MM.1S (cell line): ENCODE measurements at regions not wholly inside any gene's neighbourhood (a gene's known extent, or its start where the extent isn't known, plus 50 kb on each side); places are given as distances from the start of the nearest gene placed in this dataset.

Experiments used
- DNase-seq: peaks from one replicate; pipeline ENCODE4 v3.0.0-alpha.2; 2015
- H2AFZ ChIP-seq: fragments of 300-600 bp; sonication (generic); 2 replicates; pipeline ENCODE4 v1.6.0; 2016; ENCODE audit warnings: antibody characterized with exemption, low read length
- H3F3A ChIP-seq: fragments of 300-600 bp; sonication (generic); 2 replicates; pipeline ENCODE4 v1.6.1; 2016; ENCODE audit warnings: mild to moderate bottlenecking, antibody characterized with exemption, low read length, moderate library complexity, mixed read lengths; ENCODE audit not compliant: insufficient read depth
- H3K27ac ChIP-seq: fragments of 300-600 bp; sonication (generic); 2 replicates; pipeline ENCODE4 v1.5.1; 2016; ENCODE audit warnings: mild to moderate bottlenecking, low read length
- H3K27me3 ChIP-seq: fragments of 300-600 bp; sonication (generic); replicated peaks from 2 replicates; pipeline ENCODE4 v1.6.0; 2016; ENCODE audit warnings: low read length; ENCODE audit not compliant: insufficient read depth
- H3K36me3 ChIP-seq: fragments of 300-600 bp; sonication (generic); replicated peaks from 2 replicates; pipeline ENCODE4 v1.6.1; 2016; ENCODE audit warnings: mild to moderate bottlenecking, low read length, mixed read lengths; ENCODE audit not compliant: insufficient read depth
- H3K4me1 ChIP-seq: fragments of 300-600 bp; sonication (generic); 2 replicates; pipeline ENCODE4 v1.6.1; 2016; ENCODE audit warnings: low read length, mixed read lengths
- H3K4me2 ChIP-seq: fragments of 300-600 bp; sonication (generic); 2 replicates; pipeline ENCODE4 v1.6.0; 2016; ENCODE audit warnings: low read depth, low read length
- H3K4me3 ChIP-seq: fragments of 300-600 bp; sonication (generic); 2 replicates; pipeline ENCODE4 v1.5.1; 2016; ENCODE audit warnings: low read length, mixed read lengths
- H3K79me2 ChIP-seq: fragments of 300-600 bp; sonication (generic); 2 replicates; pipeline ENCODE4 v1.6.1; 2016; ENCODE audit warnings: mixed run types, low read length, mixed read lengths
- H3K9ac ChIP-seq: fragments of 300-600 bp; sonication (generic); 2 replicates; pipeline ENCODE4 v1.6.1; 2016; ENCODE audit warnings: low read length, mixed read lengths
- H3K9me2 ChIP-seq: fragments of 300-600 bp; sonication (generic); replicated peaks from 2 replicates; pipeline ENCODE4 v1.6.1; 2016; ENCODE audit warnings: mild to moderate bottlenecking, low read length, mixed read lengths; ENCODE audit not compliant: insufficient read depth
- H3K9me3 ChIP-seq: fragments of 300-600 bp; sonication (generic); replicated peaks from 2 replicates; pipeline ENCODE4 v1.6.1; 2016; ENCODE audit warnings: mild to moderate bottlenecking, low read length, mixed read lengths; ENCODE audit not compliant: insufficient read depth
- H4K20me1 ChIP-seq: fragments of 300-600 bp; sonication (generic); 2 replicates; pipeline ENCODE4 v1.6.1; 2016; ENCODE audit warnings: mild to moderate bottlenecking, low read length, moderate library complexity, mixed read lengths; ENCODE audit not compliant: insufficient read depth
- CTCF ChIP-seq: fragments of 300-600 bp; sonication (generic); IDR thresholded peaks from 2 replicates; pipeline ENCODE4 v1.5.1; 2016; ENCODE audit warnings: antibody characterized with exemption, low read length, mixed read lengths
- EZH2 ChIP-seq: fragments of 300-600 bp; sonication (generic); optimal IDR thresholded peaks from 2 replicates; pipeline ENCODE3; 2017; ENCODE audit warnings: low read depth, mild to moderate bottlenecking, antibody characterized with exemption, low read length, mixed read lengths
- EZH2phosphoT487 ChIP-seq: fragments of 300-600 bp; sonication (generic); IDR thresholded peaks from 2 replicates; pipeline ENCODE4 v1.6.1; 2018; ENCODE audit warnings: antibody characterized with exemption, low read length

GRCh38 chr5:86894056-86894455, 276.3 kb downstream of the COX7C start:
- Histone ChIP-seq H3K4me3 (no peak overlapping the region), H3K4me1 (no peaks in the 10 kb centered on the region), H3K36me3 (no peaks in the 10 kb centered on the region), H3F3A (no peaks in the 10 kb centered on the region), H3K79me2 (no peaks in the 10 kb centered on the region), H3K27me3 (no peaks in the 10 kb centered on the region), H4K20me1 (no peaks in the 10 kb centered on the region), H3K9ac (no peak overlapping the region), H3K27ac (no peak overlapping the region), H3K9me3 (no peaks in the 10 kb centered on the region), H3K9me2 (no peaks in the 10 kb centered on the region), H3K4me2 (no peak overlapping the region), H2AFZ (no peak overlapping the region)
- TF ChIP-seq EZH2 (no peak), CTCF (no peak), EZH2phosphoT487 (no peak)
- no peak for DNase-seq

- H3K4me2 ChIP-seq, result no peak overlapping the region
- no peaks in the 10 kb centered on the region for H3F3A ChIP-seq
- no peaks in the 10 kb centered on the region for H3K9me2 ChIP-seq
- H3K36me3 ChIP-seq, result no peaks in the 10 kb centered on the region
- no peak for DNase-seq
- no peak overlapping the region for H3K27ac ChIP-seq
- no peaks in the 10 kb centered on the region for H3K4me1 ChIP-seq
- no peaks in the 10 kb centered on the region for H4K20me1 ChIP-seq
- no peaks in the 10 kb centered on the region for H3K27me3 ChIP-seq
- no peak overlapping the region for H2AFZ ChIP-seq
- no peak overlapping the region for H3K4me3 ChIP-seq
- H3K79me2 ChIP-seq, result no peaks in the 10 kb centered on the region
- no peak overlapping the region for H3K9ac ChIP-seq
- H3K9me3 ChIP-seq, result no peaks in the 10 kb centered on the region
- TF ChIP-seq CTCF (no peak), EZH2phosphoT487 (no peak), EZH2 (no peak)
Measured at GRCh38 chr5:86896916-86897315, 279.2 kb downstream of the COX7C start.

- no peak for TF ChIP-seq EZH2
- no peak for TF ChIP-seq EZH2phosphoT487
- TF ChIP-seq CTCF, result no peak
- Histone ChIP-seq H2AFZ (no peak overlapping the region), H3K4me3 (no peak overlapping the region), H3K9me2 (no peaks in the 10 kb centered on the region), H3K27me3 (no peaks in the 10 kb centered on the region), H3K36me3 (no peaks in the 10 kb centered on the region), H3K9me3 (no peaks in the 10 kb centered on the region), H3K4me2 (no peak overlapping the region), H3K4me1 (no peaks in the 10 kb centered on the region), H3K79me2 (no peaks in the 10 kb centered on the region), H3K27ac (no peak overlapping the region), H4K20me1 (no peaks in the 10 kb centered on the region), H3K9ac (no peak overlapping the region), H3F3A (no peaks in the 10 kb centered on the region)
- no peak for DNase-seq
Measured at GRCh38 chr5:86909418-86910295, 291.9 kb downstream of the COX7C start.
